ENCODE measurements at regions not wholly inside any gene's neighbourhood (a gene's known extent, or its start where the extent isn't known, plus 50 kb on each side); places are given as distances from the start of the nearest gene placed in this dataset.

DNA sequence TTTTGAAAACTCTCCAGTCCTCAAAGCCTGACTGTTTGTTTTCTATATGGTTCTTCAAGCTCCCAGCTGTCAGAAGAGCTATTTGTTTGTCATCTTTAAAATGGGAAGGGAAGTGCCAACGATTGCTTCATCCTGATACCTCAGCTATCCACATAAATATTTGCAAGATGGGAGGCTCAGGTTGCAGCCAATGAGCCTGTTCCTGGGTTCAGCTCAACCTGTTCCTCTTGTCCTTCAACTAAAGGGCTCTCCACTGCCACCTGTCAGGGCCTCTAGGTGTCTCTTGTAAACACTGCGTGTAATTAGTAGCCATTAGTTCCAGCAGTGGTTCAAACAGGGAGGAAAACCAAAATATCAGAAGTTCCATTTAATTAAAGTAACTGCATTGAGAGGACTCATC is 445.1 kb downstream of the AJAP1 start:
- intact Hi-C loops (cut with micrococcal nuclease): no loop called here

DNA sequence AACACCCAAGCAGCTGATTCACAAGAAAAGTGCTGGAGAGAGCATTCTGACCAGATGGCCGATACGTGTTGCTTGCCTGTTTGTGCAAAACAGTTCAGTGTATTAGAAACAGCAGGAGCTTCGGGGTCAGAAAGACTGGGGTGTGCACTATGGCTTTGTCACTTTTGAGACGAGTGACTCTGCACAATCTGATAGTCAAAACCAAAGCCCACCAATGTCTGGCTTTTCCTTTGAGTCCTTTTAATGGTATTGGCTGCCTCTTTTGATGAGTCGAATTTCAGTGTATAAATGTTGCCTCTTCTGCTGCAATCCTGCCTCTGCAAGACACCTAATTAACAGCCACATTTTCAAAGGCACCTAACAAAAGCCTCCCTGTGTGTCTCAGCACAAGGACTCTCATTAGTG is 444.6 kb downstream of the AJAP1 start:
- intact Hi-C loops (cut with micrococcal nuclease): no loop called here

DNA sequence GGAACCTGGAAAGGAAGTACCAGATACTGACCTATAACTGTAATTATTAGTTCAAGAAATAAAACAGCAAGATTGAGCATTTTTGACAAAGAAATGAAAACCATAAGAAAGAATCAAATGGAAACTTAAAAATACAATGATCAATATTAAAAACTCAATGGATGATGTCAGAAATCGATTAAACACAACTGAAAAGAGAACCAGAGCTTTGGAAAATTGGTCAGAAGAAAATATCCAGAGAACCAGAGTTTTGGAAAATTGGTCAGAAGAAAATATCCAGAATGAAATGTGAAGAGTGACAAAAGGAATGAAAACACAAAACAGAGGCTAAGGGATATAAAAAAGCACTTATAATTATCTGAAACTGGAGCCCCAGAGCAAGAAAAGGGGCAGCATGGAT is 438.6 kb downstream of the AJAP1 start:
- intact Hi-C loops (cut with micrococcal nuclease): no loop called here

DNA sequence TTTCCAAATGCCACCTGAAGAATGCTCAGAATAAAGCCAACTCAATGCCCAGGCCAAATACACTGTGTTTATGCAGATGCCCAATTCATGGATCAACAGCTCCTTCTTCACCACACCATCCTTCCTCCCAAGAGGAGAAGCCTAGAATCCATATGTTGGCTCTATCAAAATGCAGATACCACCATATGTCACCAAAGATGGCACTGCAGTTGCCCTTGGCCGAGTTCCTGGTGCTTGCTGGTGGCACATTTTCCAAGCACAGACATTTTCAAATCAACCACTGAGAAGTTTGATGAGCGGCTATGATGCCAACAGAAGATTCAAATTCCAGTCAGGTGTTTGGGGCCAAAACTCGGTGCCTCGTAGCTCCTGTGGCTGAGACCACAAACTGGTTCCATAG is 430.3 kb downstream of the AJAP1 start:
- intact Hi-C loops (cut with micrococcal nuclease): no loop called here

DNA sequence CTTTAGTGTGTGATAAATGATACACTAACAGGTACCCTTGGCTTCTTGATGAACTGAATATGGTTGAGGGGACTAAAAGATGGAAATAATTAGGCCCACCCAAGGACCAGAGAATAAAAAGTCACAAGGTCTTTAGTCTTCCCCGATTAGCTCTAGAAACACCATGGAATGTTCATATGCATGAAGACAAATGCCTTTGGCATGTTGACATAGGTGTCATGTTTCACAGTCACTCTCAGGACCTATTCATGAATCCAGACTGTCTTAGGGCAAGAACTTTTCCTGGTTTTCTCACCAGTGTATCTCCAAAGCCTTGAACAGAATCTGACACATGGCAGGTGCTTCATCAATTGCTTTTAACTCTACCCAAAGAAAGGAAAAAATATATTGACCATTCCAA is 412.8 kb downstream of the AJAP1 start:
- intact Hi-C loops (cut with micrococcal nuclease): no loop called here

DNA sequence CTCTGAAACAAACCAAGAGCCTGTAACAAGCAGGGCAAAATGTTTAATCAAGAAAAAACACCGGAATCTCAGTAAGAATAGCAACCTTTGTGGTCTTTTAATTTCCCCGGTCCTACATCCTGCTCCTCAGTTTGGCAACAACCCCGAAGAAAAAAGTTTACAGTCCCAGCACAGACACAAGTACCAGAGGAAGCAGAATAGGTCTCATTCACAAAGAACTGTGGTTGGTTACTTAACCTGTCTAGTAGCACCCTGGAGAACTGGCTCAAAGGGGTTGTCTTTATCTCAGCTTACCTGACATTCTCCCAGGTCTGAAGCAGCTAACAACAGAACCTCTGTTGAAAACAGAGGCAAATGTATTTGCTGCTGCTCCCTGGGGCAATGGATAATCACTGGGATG is 399.3 kb downstream of the AJAP1 start:
- intact Hi-C loops (cut with micrococcal nuclease): no loop called here

DNA sequence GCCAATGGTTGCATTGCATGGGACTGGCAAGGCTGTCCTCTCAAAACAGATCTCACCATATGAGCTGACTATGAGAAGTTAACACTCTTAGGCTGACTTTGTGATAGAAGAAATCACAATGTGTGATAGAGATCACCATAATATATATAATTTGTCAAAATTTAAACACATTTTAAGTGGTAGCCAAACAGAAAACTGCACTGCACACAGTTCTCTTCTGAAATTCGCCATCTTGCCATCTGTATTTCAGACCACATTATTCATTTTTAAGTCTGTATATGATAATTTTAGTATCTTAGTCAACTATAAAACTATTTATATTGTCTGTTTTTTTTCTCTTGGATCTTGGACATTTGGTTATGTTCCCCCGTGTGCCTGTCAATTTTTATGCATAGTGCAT is 374.7 kb downstream of the AJAP1 start:
- intact Hi-C loops (cut with micrococcal nuclease): no loop called here

DNA sequence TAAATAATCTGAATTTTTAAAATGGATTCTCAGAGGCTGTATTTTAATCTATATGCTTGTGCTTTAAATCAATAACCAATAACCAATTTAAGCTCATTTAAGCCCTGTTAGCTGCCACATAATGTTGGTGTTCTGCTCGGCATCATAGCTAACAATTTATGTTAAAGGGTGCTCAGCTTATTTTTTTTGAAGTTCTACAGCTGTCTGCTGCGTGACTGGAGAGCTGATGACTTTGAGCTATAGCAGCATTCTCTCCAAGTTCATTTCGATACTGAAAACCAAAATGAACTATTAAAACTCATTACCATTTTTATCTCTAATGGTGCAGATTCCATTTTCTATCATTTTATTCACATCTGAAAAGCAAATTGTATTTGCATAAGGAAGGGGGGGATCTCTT is 357.8 kb downstream of the AJAP1 start:
- intact Hi-C loops (cut with micrococcal nuclease): no loop called here

DNA sequence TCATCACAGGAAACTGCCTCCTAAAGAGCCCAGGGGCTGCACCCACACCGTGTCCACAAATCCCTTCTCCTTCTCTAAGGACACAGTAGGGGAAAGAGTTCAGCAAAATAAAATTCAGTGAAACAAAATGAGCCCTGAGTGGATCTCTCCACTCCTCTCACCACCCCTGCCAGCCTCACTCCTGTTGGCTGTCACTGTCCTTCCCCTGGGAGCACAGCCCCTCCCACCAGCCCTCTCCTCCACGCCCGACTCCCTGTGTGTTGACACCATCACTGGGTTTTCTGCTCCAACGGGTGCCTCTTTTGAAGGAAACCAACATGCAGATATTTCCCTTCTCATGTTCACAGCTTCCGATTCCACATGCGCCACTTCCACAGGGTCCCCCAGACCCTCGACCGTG is 356.2 kb downstream of the AJAP1 start:
- intact Hi-C loops (cut with micrococcal nuclease): no loop called here

DNA sequence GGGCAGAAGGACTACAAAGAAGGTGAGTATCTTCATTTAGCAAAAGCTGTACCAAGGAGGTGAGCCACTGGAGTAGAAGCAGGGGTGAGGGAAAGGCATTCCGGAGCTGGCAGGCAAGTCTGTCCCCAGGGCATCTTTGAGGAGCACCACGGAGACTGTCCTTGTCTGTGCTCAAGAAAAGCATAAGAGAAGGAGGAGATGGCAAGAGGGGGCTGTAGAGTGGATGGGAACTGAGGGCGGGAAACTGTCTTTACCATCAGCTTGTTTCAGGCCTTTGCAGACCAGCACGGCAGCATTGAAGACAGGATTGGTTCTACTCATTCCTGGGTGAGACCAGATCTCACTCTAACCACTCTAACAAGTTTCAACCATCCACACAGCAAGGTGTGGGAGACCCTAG is 355.8 kb downstream of the AJAP1 start:
- intact Hi-C loops (cut with micrococcal nuclease): no loop called here

DNA sequence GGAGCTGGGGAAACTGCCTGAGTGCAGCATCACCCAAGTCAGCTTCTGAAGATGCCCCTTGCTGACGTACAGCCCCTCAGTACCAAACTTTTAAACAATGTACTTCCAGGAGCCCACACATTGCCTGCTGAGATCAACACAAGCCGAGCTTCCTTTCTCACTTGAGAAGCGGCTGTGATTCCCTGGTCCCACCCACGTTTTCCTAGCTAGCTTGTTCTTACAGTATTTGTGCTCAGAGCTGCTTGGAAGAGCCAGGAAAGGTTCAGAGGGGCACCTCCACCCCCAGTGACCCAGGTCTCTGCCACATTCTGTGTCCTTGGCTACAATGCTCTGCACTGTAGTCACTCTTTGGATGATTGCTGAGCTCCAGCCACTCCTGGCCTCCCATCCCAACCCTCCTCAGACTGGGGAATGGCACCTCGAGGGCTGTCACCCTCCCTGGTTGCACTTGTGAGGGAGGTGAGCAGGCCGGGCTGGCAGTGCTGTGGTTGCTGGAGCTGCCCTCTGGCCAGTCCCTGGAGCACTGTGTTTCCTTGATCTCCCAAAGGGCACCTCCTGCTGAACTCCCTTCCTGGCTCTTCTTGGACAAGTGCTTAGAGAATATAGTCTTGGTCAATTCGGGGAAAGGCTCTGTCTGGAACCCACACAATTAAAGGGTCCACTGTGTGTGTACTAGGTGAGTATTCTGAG is 355.1 kb downstream of the AJAP1 start:
- intact Hi-C loops (cut with micrococcal nuclease): no loop called here

DNA sequence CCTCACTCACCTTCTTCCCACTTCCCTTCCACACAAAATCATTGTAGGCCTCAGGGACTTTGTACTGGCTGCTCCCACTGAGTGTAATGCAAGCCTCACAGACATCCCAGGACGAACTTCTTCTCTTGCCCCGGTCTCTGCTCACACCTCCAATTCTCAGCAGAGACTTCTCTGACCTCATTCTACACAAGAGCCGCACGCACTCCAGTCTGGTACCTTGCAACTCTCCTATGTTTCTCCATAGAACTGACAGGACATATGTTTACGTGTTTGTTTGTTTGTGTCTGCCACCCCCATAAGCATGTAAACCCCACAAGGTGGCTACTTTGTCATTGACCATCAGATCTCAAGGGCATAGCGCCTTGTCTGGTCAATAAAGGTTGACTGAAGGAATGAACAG is 350.8 kb downstream of the AJAP1 start:
- intact Hi-C loops (cut with micrococcal nuclease): no loop called here

DNA sequence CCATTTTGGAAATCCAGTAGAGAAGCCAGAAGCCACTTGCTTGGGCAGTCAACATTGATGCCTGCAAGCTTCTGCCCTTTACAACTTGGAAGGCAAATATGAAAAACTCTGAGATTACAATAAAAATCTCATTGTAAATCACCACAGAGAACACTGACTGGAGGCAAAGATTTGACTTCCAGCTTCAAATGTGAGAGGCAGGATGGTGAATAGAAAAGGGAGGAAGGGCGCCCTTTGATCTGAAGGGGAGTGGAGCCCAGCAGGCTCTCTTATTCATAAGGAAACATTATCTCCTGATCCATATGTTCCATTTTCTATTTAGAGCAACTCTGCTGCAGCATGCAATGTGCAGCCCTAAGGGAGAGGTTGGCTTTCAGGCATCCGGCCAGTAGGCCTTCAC is 348.3 kb downstream of the AJAP1 start:
- intact Hi-C loops (cut with micrococcal nuclease): no loop called here

DNA sequence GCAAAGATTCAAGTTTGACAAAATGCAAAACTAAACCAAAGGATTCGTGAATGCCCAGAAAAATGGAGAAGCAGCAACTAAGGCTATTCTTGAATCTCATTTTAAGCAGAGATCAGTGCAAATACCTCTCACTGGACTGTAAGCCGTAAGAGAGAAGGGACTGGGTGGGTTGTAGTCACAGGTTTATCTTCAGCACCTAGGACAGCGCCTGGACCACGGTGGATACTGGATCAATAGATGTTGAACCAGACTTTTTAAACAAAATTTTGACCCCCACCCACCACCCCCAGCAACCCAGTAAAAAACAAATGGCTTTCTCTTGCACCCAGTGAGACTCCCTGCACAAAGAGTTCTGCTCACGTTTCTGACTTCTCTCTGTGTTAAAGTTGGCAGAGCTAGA is 347.1 kb downstream of the AJAP1 start:
- intact Hi-C loops (cut with micrococcal nuclease): no loop called here

DNA sequence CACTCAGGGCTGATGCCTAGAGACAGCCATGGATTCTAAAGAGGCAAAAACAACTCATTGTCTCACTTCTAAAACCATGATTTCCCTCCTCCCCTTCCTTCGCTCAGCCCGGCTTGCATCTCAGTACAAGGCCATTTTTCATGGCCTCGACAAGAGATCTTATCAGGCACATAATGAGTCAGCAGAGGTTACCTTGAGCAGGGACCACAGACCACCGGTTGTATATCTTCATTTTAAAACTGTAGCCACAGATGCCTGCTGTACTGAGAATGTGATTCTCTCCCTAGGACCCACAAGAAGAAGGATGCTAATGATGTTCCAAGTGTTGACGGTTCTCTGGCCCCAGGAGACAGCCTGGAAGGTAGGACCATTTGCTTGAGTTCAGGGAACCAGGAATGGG is 331.9 kb downstream of the AJAP1 start:
- intact Hi-C loops (cut with micrococcal nuclease): no loop called here

DNA sequence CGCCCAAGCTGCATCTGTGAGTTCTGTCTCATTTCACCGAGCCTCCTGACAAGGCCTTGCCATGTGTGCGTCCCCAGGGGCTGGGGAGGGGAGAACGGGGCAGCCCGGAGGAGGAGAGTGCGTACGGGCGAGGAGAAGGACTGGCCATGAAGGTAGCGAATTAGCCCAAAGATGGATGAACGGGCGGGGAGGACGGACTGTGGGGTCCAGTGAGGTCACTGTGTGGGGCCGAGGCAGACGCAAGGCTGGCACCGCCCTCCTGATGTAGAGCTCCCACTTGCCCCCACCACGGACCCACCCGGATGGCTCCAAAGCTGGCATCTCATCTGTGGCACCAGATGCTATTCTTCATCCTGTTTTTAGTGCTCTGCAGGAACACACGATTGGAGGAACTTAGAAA is 330.4 kb downstream of the AJAP1 start:
- intact Hi-C loops (cut with micrococcal nuclease): no loop called here

DNA sequence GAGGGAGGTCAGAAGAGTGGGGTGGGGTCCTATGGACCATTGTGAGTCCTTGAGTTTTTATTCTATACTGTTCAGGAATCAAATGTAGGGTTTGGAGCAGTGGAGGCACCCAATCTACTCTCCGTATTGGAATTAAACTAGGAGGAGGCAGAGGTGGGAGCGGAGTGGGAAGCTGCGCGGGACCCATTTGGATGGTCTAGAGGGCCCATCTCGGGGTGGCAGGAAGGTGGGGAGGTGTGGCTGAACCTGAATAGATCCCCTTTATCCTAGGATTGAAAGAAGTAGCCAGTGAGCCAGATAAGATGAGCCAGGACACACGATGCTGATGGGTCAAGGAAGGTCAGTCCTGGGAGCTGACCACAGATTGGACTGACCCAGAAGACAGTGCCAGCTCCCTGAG is 325.8 kb downstream of the AJAP1 start:
- intact Hi-C loops (cut with micrococcal nuclease): no loop called here

DNA sequence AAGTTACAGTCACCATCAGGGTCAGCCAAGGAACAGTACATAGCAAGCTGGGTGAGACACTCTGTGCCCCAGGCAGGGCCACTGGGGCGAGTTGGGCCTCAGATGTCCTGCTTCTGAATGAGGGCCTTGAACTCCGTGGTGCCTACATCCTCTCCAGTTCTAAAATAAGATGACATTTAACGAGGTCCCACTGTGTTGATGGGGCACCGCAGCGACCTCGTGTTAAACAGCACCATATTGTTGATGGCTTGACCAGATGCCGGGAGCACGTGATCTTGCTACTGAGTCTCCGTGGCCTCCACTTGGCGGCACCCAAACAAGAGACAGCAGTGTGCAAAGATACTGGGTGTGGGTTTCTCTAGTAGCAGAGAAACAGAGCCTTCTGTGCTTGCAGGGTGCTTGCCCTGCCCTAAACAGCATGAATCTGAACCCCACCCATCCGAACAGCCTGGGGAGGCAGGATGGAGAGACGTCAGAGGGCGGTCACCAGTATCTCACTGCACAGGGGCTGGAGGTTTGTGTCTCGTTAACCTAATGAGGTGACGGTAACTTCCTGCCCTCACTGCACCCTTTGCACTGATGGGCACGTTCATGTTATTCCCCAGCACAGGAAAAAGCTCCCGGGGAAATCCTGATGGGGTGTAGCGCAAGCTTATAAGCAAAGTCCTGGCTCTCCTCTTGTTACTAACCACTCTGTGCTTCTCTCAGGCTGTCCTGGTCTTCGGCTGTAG is 324.4 kb downstream of the AJAP1 start:
- intact Hi-C loops (cut with micrococcal nuclease): no loop called here

DNA sequence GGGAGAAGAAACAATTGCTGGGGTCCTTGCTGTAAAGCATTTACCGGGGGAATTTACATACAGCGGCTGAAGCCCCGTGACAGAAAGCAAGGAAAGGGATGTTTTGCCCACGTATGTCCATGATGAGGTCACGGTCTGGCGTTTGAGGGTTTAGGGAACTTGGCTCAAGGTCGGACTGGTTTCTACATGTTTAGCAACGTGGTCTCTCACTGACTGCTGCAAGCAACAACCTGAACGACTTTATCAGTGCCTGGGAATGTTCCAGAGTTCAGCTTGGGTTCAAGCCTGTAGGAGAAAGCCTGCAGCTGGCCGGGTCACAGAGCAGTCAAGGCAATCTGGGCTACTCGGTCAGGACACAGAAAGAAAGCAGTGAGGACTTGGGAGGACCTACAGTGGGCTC is 323.3 kb downstream of the AJAP1 start:
- intact Hi-C loops (cut with micrococcal nuclease): no loop called here

DNA sequence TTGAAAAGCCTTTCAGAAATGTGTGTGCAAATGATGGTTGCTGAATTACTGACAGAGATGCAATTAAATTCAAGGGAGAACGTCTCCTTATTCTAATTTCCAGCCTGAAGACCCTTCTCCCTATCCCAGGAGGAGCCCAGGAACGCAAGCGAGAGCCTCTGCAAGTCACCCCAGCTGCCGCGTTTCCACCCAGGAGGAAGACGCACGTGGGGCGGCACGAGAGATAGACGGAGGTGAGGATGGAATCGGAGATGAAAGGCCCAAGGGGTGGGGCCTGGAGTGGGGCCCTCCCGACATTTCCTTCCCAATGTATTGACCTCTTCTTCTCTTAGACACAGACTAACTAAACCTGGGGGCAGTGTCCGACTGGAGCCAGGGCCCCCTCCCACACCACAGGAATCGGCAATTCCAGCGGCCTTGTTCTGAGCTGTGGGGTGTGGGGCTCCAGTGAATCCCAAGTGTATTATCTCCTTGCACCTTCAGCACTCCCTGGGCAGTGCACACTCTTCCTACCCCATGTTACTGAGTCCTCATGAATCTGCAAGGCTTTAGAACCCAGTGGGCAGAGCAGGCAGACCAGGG is 322.5 kb downstream of the AJAP1 start:
- intact Hi-C loops (cut with micrococcal nuclease): no loop called here

DNA sequence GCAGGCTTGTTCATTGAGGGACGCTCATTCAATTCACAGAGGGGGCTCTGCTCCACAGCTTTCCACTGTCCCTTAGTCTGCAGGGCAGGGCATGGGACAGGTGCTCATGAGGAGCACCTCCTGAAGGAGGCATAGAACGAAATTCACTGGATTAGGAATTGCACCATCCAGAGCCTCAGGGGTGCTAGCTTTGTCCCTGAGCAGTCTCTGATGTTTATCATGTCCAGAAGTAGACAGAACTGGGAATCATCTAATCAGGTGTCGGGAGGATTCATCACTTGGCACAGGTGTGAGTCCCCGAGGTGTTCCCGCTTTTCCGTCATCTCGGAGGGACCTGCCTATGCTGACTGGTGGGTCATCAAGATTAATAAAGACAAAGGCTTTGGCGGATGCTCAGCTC is 321.4 kb downstream of the AJAP1 start:
- intact Hi-C loops (cut with micrococcal nuclease): no loop called here

DNA sequence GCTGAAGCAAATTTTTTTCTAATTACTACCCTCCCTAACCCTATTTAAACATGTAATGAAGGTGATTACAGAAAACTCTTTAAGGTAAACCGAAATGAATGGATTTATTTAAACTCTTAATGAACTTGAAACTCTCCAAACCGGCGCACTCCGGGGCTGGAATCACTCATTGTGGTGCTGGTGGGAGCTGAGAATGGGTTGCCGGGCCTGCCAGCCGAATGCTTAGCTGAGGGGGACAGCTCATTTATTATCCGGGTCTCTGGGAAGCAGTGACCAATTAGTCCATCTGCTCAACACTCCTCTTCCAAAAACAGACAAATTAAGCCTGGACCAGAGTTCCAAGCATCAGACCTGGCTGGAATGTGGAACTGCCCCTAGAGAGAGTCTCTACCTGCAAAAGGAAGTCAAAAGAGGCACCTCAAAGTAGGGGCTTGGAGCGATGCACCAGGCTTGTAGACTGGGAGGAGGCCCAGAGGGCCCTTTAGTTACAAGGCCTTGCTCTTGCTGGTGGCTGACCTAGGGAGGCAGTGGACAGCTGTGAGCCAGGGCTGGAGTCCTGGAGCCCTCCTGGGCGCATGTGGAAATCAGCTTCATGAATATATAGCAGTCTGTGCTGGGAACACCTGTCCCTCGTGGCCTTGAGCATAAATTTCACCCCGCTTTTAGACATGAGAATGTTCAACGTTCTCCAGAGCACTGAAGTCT is 320.7 kb downstream of the AJAP1 start:
- intact Hi-C loops (cut with micrococcal nuclease): no loop called here

Measured in T-helper 1 cell treated with Interleukin-12 subunit alpha and Interleukin-12 subunit beta and Interleukin-4 antibody, amounts not matched to agents 30 ng/mL and 1 ng/mL, for 36 hours (primary cell).